Mesenchymal stem cell (in vitro differentiated cells and primary cell): ENCODE measurements at regions not wholly inside any gene's neighbourhood (a gene's known extent, or its start where the extent isn't known, plus 50 kb on each side); places are given as distances from the start of the nearest gene placed in this dataset.

Source experiments
- DNase-seq: peaks from one replicate; pipeline ENCODE4 v3.0.0-alpha.2; 2013
- H2AFZ ChIP-seq: one replicate; pipeline ENCODE4 v1.6.1; 2013; ENCODE audit warnings: low read depth, mild to moderate bottlenecking, control low read depth, inconsistent platforms, low read length, moderate library complexity
- H2AK5ac ChIP-seq: 2 replicates; pipeline ENCODE4 v1.6.1; 2013; ENCODE audit warnings: low read length, moderate library complexity, mild to moderate bottlenecking, inconsistent platforms; ENCODE audit not compliant: severe bottlenecking
- H2BK120ac ChIP-seq: one replicate; pipeline ENCODE4 v1.6.1; 2013; ENCODE audit warnings: low read depth, mild to moderate bottlenecking, inconsistent platforms, low read length, moderate library complexity
- H2BK12ac ChIP-seq, 2 experiments: one replicate each; pipeline ENCODE4 v1.6.1; 2013; ENCODE audit warnings: inconsistent platforms in 2 of 2, low read length in 2 of 2, mild to moderate bottlenecking in 2 of 2, moderate library complexity in 2 of 2, control low read depth in 1 of 2
- H2BK15ac ChIP-seq: one replicate; pipeline ENCODE4 v1.6.1; 2013; ENCODE audit warnings: mild to moderate bottlenecking, low read depth, inconsistent platforms; ENCODE audit not compliant: poor library complexity, severe bottlenecking
- H2BK5ac ChIP-seq: 2 replicates; pipeline ENCODE4 v1.6.1; 2013; ENCODE audit warnings: low read depth, mild to moderate bottlenecking, low read length, control low read depth, inconsistent platforms; ENCODE audit not compliant: poor library complexity, severe bottlenecking
- H3K14ac ChIP-seq, 2 experiments: one replicate each; pipeline ENCODE4 v1.6.1; 2013; ENCODE audit warnings: inconsistent platforms in 2 of 2, low read length in 2 of 2, control low read depth in 1 of 2, mild to moderate bottlenecking in 1 of 2, moderate library complexity in 1 of 2
- H3K18ac ChIP-seq, 2 experiments: one replicate each; pipeline ENCODE4 v1.6.1; 2013; ENCODE audit warnings: inconsistent platforms in 2 of 2, low read length in 2 of 2, control low read depth in 1 of 2, low read depth in 1 of 2, mild to moderate bottlenecking in 1 of 2
- H3K23ac ChIP-seq, 2 experiments: one replicate each; pipeline ENCODE4 v1.6.1; 2013; ENCODE audit warnings: inconsistent platforms in 2 of 2, low read length in 2 of 2, mild to moderate bottlenecking in 2 of 2, moderate library complexity in 2 of 2, control low read depth in 1 of 2
- H3K27ac ChIP-seq: 2 replicates; pipeline ENCODE4 v1.5.1; 2013; ENCODE audit warnings: mild to moderate bottlenecking, moderate library complexity, low read length, control low read depth, inconsistent platforms; ENCODE audit not compliant: poor library complexity, severe bottlenecking
- H3K27me3 ChIP-seq, 2 experiments: 2 replicates each; pipeline versions ENCODE4 v1.6.1 to v1.7.0; 2013; ENCODE audit warnings: low read length in 2 of 2, mild to moderate bottlenecking in 2 of 2, moderate library complexity in 2 of 2, control low read depth in 1 of 2, inconsistent platforms in 1 of 2; ENCODE audit not compliant: control insufficient read depth in 1 of 2, insufficient read depth in 1 of 2
- H3K36me3 ChIP-seq, 2 experiments: 2 replicates each; pipeline versions ENCODE4 v1.6.1 to v1.7.0; 2013; ENCODE audit warnings: low read length in 2 of 2, control low read depth in 1 of 2, inconsistent platforms in 1 of 2, low read depth in 1 of 2, mild to moderate bottlenecking in 1 of 2; ENCODE audit not compliant: insufficient read depth in 2 of 2, control insufficient read depth in 1 of 2
- H3K4ac ChIP-seq, 2 experiments: one replicate each; pipeline ENCODE4 v1.6.1; 2013; ENCODE audit warnings: inconsistent platforms in 2 of 2, low read length in 2 of 2, mild to moderate bottlenecking in 2 of 2, moderate library complexity in 2 of 2, control low read depth in 1 of 2, low read depth in 1 of 2
- H3K4me1 ChIP-seq: 2 replicates; pipeline ENCODE4 v1.6.1; 2013; ENCODE audit warnings: low read depth, low read length, control low read depth; ENCODE audit not compliant: control insufficient read depth, insufficient read depth
- H3K4me2 ChIP-seq: 2 replicates; pipeline ENCODE4 v1.6.1; 2013; ENCODE audit warnings: low read length, mild to moderate bottlenecking, inconsistent platforms; ENCODE audit not compliant: poor library complexity, severe bottlenecking
- H3K4me3 ChIP-seq, 2 experiments: 2 replicates each; pipeline versions ENCODE4 v1.5.1 to v1.7.0; 2013; ENCODE audit warnings: low read length in 2 of 2, mild to moderate bottlenecking in 2 of 2, control low read depth in 1 of 2, low read depth in 1 of 2; ENCODE audit not compliant: insufficient read depth in 1 of 2
- H3K79me1 ChIP-seq: replicated peaks from 2 replicates; pipeline ENCODE4 v1.6.1; 2013; ENCODE audit warnings: mild to moderate bottlenecking, control low read depth, low read length, inconsistent platforms; ENCODE audit not compliant: poor library complexity, severe bottlenecking
- H3K9ac ChIP-seq: 2 replicates; pipeline ENCODE4 v1.7.0; 2013; ENCODE audit warnings: mild to moderate bottlenecking, low read length, moderate library complexity
- H3K9me3 ChIP-seq: 2 replicates; pipeline ENCODE4 v1.7.0; 2013; ENCODE audit warnings: mild to moderate bottlenecking, low read length; ENCODE audit not compliant: control insufficient read depth
- H4K8ac ChIP-seq: one replicate; pipeline ENCODE4 v1.6.1; 2013; ENCODE audit warnings: inconsistent platforms, mild to moderate bottlenecking, low read length, moderate library complexity
- H4K91ac ChIP-seq: one replicate; pipeline ENCODE4 v1.6.1; 2013; ENCODE audit warnings: mild to moderate bottlenecking, low read length, inconsistent platforms
- WGBS: methylation state at CpG from one replicate; pipeline ENCODE4 v1.1.7; 2013; ENCODE audit warnings: mixed read lengths; 5-methylcytosine and 5-hydroxymethylcytosine counted together

DNA sequence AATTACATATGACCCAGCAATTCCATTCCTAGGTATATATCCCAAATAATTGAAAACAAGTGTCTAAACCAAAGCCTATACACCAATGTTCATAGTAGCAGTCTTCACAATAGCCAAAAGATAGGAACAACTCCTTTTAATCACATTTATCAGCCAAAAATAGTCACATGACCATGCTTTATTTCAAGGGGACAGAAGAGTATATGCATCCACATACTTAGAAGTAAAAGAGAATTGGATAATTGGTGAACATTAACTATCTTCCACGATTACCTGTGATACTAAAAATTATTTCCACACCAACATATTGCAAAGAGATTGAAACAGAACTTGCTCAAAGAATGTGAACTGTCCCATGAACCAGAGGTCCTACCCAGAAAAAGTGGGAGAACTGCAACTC lies 51.8 kb upstream of the FOXE1 start:
- 66% methylated on average over 1 of the region's 1 CpG for WGBS
- Histone ChIP-seq H3K4ac (no peak overlapping the region), H3K4me3 (no peak overlapping the region), H3K9me3 (no peaks in the 10 kb centered on the region), H3K18ac (no peak overlapping the region), H3K4me1 (peaks cover 16% of the 10 kb centered on the region), H2BK12ac (no peak overlapping the region), H2BK5ac (no peak overlapping the region), H3K9ac (no peak overlapping the region), H3K36me3 (no peaks in the 10 kb centered on the region), H3K79me1 (no peaks in the 10 kb centered on the region), H3K23ac (no peak overlapping the region), H3K27ac (no peak overlapping the region), H2AK5ac (peak overlapping the region; percentile 42), H3K4me2 (no peak overlapping the region), H3K14ac (no peak overlapping the region), H2AFZ (no peak overlapping the region), H4K8ac (no peak overlapping the region), H2BK120ac (no peak overlapping the region), H2BK15ac (no peak overlapping the region), H4K91ac (no peak overlapping the region), H3K27me3 (peaks cover 0 to 36% of the 10 kb centered on the region in 2 experiments)
- no peak for DNase-seq

DNA sequence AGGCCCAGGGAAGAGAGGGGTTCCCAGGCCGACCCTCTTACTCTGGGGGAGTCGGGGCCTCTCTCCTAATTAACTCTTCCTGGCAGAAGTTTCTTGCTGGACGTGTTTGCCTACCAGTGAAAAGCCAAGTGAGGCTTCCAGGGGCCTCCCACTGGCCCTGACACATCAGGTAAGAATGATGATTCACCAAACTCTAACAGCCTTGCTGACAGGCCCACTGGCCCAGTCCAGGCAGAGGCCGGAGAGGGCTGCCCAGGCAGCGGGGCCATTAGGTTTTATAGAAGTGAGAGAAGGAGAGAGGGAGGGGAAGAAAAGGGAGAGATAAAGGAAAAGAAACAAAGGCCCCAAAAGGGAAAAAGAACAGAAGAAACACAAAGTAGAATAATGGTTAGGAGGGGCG lies 50.8 kb upstream of the FOXE1 start:
- Histone ChIP-seq H3K14ac (no peak overlapping the region), H2BK12ac (no peak overlapping the region), H2BK15ac (no peak overlapping the region), H3K27ac (peak overlapping the region; percentile 84), H4K8ac (no peak overlapping the region), H3K23ac (no peak overlapping the region), H3K9me3 (no peaks in the 10 kb centered on the region), H3K79me1 (no peaks in the 10 kb centered on the region), H2AK5ac (peak overlapping the region; percentile 59), H3K4me2 (no peak overlapping the region), H4K91ac (no peak overlapping the region), H3K9ac (no peak overlapping the region), H2AFZ (no peak overlapping the region), H2BK120ac (no peak overlapping the region), H3K4me3 (no peak overlapping the region), H3K4me1 (peaks cover 16% of the 10 kb centered on the region), H3K36me3 (no peaks in the 10 kb centered on the region), H3K27me3 (peaks cover 0 to 43% of the 10 kb centered on the region in 2 experiments), H3K4ac (no peak overlapping the region), H2BK5ac (peak overlapping the region; percentile 81), H3K18ac (no peak overlapping the region)
- WGBS = 42% methylated on average over 6 of the region's 6 CpGs
- DNase-seq = peak; percentile 8

DNA sequence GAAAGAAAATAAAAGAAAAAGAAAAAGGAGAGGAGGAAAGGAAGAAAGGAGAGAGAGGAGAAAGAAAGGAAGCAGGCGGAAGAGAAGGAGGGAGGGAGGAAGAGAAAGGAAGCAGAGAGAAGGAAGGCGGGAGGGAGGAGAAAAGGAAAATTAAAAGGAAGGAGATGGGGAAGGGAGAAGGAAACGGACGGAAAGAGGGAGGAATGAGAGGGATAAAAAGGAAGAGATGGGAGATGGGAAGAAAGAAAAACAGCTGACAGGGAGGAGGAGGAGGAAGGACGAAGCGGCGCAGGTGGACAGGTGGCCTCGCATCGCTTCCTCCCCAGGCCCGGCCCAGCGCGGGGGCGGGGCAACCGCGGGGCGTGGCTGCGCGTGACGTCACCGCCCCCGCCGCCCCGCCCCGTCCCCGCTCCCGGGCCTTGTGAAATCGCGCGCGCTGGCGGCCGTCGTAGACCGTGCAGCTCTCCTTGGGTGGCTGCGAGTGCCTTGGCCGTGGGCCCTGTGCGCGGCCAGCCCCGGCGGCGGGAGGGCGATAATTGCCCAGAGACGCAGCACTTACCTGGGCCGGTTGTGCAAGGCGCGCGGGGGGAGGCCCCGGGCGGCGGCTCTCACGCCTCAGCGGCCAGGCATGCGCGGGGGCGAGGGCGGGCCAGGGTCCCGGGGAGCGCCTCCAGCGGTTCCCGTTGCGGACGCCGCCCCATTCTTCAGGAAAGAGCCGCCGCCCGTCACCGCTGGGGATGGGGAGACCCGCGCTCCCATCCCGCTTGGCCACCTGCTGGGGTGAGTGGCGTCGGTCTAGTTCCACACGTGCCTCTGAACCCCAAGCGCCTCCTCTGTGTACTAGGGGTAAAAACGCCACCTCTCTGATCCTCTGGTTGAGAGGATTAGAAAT lies 49.6 kb upstream of the FOXE1 start:
- H2AFZ ChIP-seq = peak overlapping the region; percentile 60
- H3K4ac ChIP-seq = no peak overlapping the region
- no peak overlapping the region for H4K91ac ChIP-seq
- peak overlapping the region; percentile 74 for H2BK15ac ChIP-seq
- WGBS = 1% methylated on average over 52 of the region's 75 CpGs
- peaks cover 19% of the 10 kb centered on the region for H3K4me1 ChIP-seq
- H3K27ac ChIP-seq = no peak overlapping the region
- H3K14ac ChIP-seq = peak overlapping the region in 1 of 2 experiments; percentile 48
- peak overlapping the region; percentile 24 for H2BK5ac ChIP-seq
- no peaks in the 10 kb centered on the region for H3K9me3 ChIP-seq
- peak overlapping the region; percentile 77 to 78 for H3K4me3 ChIP-seq
- no peak overlapping the region for H2AK5ac ChIP-seq
- H3K27me3 ChIP-seq = peaks cover 0 to 53% of the 10 kb centered on the region in 2 experiments
- no peak overlapping the region for H3K23ac ChIP-seq
- no peaks in the 10 kb centered on the region for H3K36me3 ChIP-seq
- no peak overlapping the region for H3K9ac ChIP-seq
- no peak overlapping the region for H2BK12ac ChIP-seq
- DNase-seq = peak; percentile 34
- no peaks in the 10 kb centered on the region for H3K79me1 ChIP-seq
- H4K8ac ChIP-seq = no peak overlapping the region
- H3K4me2 ChIP-seq = peak overlapping the region; percentile 88
- H3K18ac ChIP-seq = no peak overlapping the region
- H2BK120ac ChIP-seq = no peak overlapping the region
